Stimulated activated CD8-positive, alpha-beta memory T cell treated with anti-CD3 and anti-CD28 coated beads, Interleukin-15, amount 100 ng/mL, for 48 hours (primary cell): ENCODE measurements at regions not wholly inside any gene's neighbourhood (a gene's known extent, or its start where the extent isn't known, plus 50 kb on each side); places are given as distances from the start of the nearest gene placed in this dataset.

Source experiments
- DNase-seq, 2 donors: peaks; one replicate each; pipeline ENCODE4 v3.0.0-alpha.2; 2020; ENCODE audit warnings: low read depth in 2 of 2

GRCh38 chr18:78207942-78208341 is 771.7 kb upstream of the SALL3 start:
- no peak for DNase-seq

GRCh38 chr18:78208461-78208860 is 771.2 kb upstream of the SALL3 start:
- DNase-seq: no peak

- DNase-seq: no peak
Observed at GRCh38 chr18:78213361-78213994, 766.1 kb upstream of the SALL3 start.

GRCh38 chr18:78221496-78221895 is 758.1 kb upstream of the SALL3 start:
- no peak for DNase-seq

- no peak for DNase-seq
Observed at GRCh38 chr18:78228974-78229373, 750.6 kb upstream of the SALL3 start.

GRCh38 chr18:78230911-78231310 is 748.7 kb upstream of the SALL3 start:
- DNase-seq: no peak

- no peak for DNase-seq
Observed at GRCh38 chr18:78232196-78232595, 747.4 kb upstream of the SALL3 start.

GRCh38 chr18:78237864-78238263 is 741.8 kb upstream of the SALL3 start:
- no peak for DNase-seq

GRCh38 chr18:78238404-78239089 is 741.1 kb upstream of the SALL3 start:
- no peak for DNase-seq

- no peak for DNase-seq
Observed at GRCh38 chr18:78239090-78239457, 740.5 kb upstream of the SALL3 start.

- no peak for DNase-seq
Observed at GRCh38 chr18:78240101-78240500, 739.5 kb upstream of the SALL3 start.

- DNase-seq: no peak
Observed at GRCh38 chr18:78240627-78241252, 738.9 kb upstream of the SALL3 start.

GRCh38 chr18:78241535-78242253 is 737.9 kb upstream of the SALL3 start:
- no peak for DNase-seq

- DNase-seq: no peak
Observed at GRCh38 chr18:78242254-78242643, 737.4 kb upstream of the SALL3 start.

- no peak for DNase-seq
Observed at GRCh38 chr18:78242806-78243205, 736.8 kb upstream of the SALL3 start.

GRCh38 chr18:78244779-78245178 is 734.8 kb upstream of the SALL3 start:
- DNase-seq: no peak

- no peak for DNase-seq
Observed at GRCh38 chr18:78245451-78245850, 734.2 kb upstream of the SALL3 start.

- DNase-seq: no peak
Observed at GRCh38 chr18:78246050-78246449, 733.6 kb upstream of the SALL3 start.

- no peak for DNase-seq
Observed at GRCh38 chr18:78246588-78246987, 733.0 kb upstream of the SALL3 start.

GRCh38 chr18:78247615-78248289 is 731.9 kb upstream of the SALL3 start:
- DNase-seq: no peak

GRCh38 chr18:78255013-78255412 is 724.6 kb upstream of the SALL3 start:
- DNase-seq: no peak
